GM13976 (cell line): ENCODE measurements at regions not wholly inside any gene's neighbourhood (a gene's known extent, or its start where the extent isn't known, plus 50 kb on each side); places are given as distances from the start of the nearest gene placed in this dataset.

Source experiments
- DNase-seq: peaks from one replicate; pipeline ENCODE4 v3.0.0; 2012; ENCODE audit warnings: low spot score
- CTCF ChIP-seq: IDR thresholded peaks from 2 replicates; pipeline ENCODE4 v1.5.1; 2012; ENCODE audit warnings: borderline replicate concordance, mild to moderate bottlenecking; ENCODE audit not compliant: insufficient read depth; ENCODE audit errors: extremely low read depth, missing control alignments, control extremely low read depth
- in situ Hi-C: fragments of 300-500 bp; cut with MboI; formaldehyde crosslinking; loops from one replicate; pipeline ENCODE4 v1.12.0; 2022; ENCODE audit warnings: low sequenced_read_pairs, mixed read lengths, inconsistent platforms; ENCODE audit not compliant: unreplicated experiment

- DNase-seq, result no peak
- in situ Hi-C loops, result no loop called here
- no peak for TF ChIP-seq CTCF
These were observed 378.1 kb downstream of the HAPSTR1 start for GRCh38 chr16:9469512-9469911.

- in situ Hi-C loops, result no loop called here
- DNase-seq, result no peak
- no peak for TF ChIP-seq CTCF
These were observed 385.3 kb downstream of the HAPSTR1 start for GRCh38 chr16:9476744-9477143.

- DNase-seq, result no peak
- no peak for TF ChIP-seq CTCF
- in situ Hi-C loops, result no loop called here
These were observed 387.6 kb downstream of the HAPSTR1 start for GRCh38 chr16:9479008-9479407.

- DNase-seq, result no peak
- TF ChIP-seq CTCF, result no peak
- in situ Hi-C loops, result no loop called here
These were observed 389.1 kb downstream of the HAPSTR1 start for GRCh38 chr16:9480503-9480902.

- no peak for TF ChIP-seq CTCF
- in situ Hi-C loops, result no loop called here
- DNase-seq, result no peak
These were observed 390.6 kb downstream of the HAPSTR1 start for GRCh38 chr16:9481747-9482730.

GRCh38 chr16:9484426-9484825, 393.0 kb downstream of the HAPSTR1 start:
- DNase-seq, result no peak
- no peak for TF ChIP-seq CTCF

GRCh38 chr16:9484881-9485280, 393.4 kb downstream of the HAPSTR1 start:
- TF ChIP-seq CTCF, result no peak

More at GRCh38 chr16:9484426-9484825, 393.0 kb downstream of the HAPSTR1 start:
- in situ Hi-C loops, result no loop called here

More at GRCh38 chr16:9484881-9485280, 393.4 kb downstream of the HAPSTR1 start:
- in situ Hi-C loops, result no loop called here
- no peak for DNase-seq
